HEK293 (cell line): ENCODE measurements at regions not wholly inside any gene's neighbourhood (a gene's known extent, or its start where the extent isn't known, plus 50 kb on each side); places are given as distances from the start of the nearest gene placed in this dataset.

Source experiments
- CTCF ChIA-PET: fragments of 350-600 bp; formaldehyde crosslinking; extraction: SDS; loops from one replicate; lab custom pipeline; 2021; ENCODE audit warnings: antibody characterized with exemption; lab: Yijun Ruan, JAX
- POLR2A ChIA-PET: fragments of 300-600 bp; formaldehyde crosslinking; extraction: SDS; loops from one replicate; lab custom pipeline; 2020; ENCODE audit warnings: antibody characterized with exemption, inconsistent platforms; lab: Yijun Ruan, JAX
- H3K27ac ChIP-seq: fragments of 200-500 bp; sonication (Bioruptor generic); 2 replicates; pipeline ENCODE4 v1.5.1; 2014; ENCODE audit warnings: low read depth, low read length, control low read depth, inconsistent platforms; ENCODE audit errors: extremely low read depth
- H3K36me3 ChIP-seq, 2 experiments: fragments of 200-500 bp in 1 of 2; sonication (Bioruptor generic) in 1 of 2; 1 replicate in 1 of 2; 2 replicates in 1 of 2; pipeline ENCODE4 v1.5.1; 2014 to 2017; ENCODE audit warnings: inconsistent platforms in 2 of 2, low read length in 2 of 2; ENCODE audit not compliant: control insufficient read depth in 2 of 2, insufficient read depth in 1 of 2
- H3K4me1 ChIP-seq: fragments of 200-500 bp; sonication (Bioruptor generic); 2 replicates; pipeline ENCODE4 v1.5.1; 2014; ENCODE audit warnings: mild to moderate bottlenecking, low read length, inconsistent platforms; ENCODE audit not compliant: control insufficient read depth, insufficient read depth
- H3K4me3 ChIP-seq: 2 replicates; pipeline ENCODE4 v1.5.1; 2011; ENCODE audit warnings: low read depth, mild to moderate bottlenecking, control low read depth, low read length, moderate library complexity
- H3K9me3 ChIP-seq: fragments of 200-500 bp; sonication (Bioruptor generic); 2 replicates; pipeline ENCODE4 v1.5.1; 2014; ENCODE audit warnings: low read depth, low read length, inconsistent platforms; ENCODE audit not compliant: control insufficient read depth, insufficient read depth
- BCL6B ChIP-seq: fragments of 450-650 bp; formaldehyde crosslinking; IDR thresholded peaks from 2 replicates; pipeline ENCODE4 v1.5.1; 2017; ENCODE audit warnings: missing biosample characterization, missing genetic modification characterization
- FEZF1 ChIP-seq: fragments of 450-650 bp; formaldehyde crosslinking; IDR thresholded peaks from 2 replicates; pipeline ENCODE4 v1.5.1; 2016; ENCODE audit warnings: missing biosample characterization, missing genetic modification characterization
- HOXC10 ChIP-seq: sonication (generic); formaldehyde crosslinking; IDR thresholded peaks from 2 replicates; pipeline ENCODE4 v1.8.1; 2023; ENCODE audit warnings: mild to moderate bottlenecking, missing genetic modification reagents
- KLF16 ChIP-seq: fragments of 450-650 bp; formaldehyde crosslinking; IDR thresholded peaks from 2 replicates; pipeline ENCODE4 v1.5.1; 2017; ENCODE audit warnings: missing biosample characterization, missing genetic modification characterization
- KLF7 ChIP-seq: fragments of 450-650 bp; formaldehyde crosslinking; IDR thresholded peaks from 2 replicates; pipeline ENCODE4 v1.5.1; 2016; ENCODE audit warnings: missing biosample characterization, missing genetic modification characterization, borderline replicate concordance
- SP2 ChIP-seq: fragments of 450-650 bp; formaldehyde crosslinking; IDR thresholded peaks from 2 replicates; pipeline ENCODE4 v1.5.1; 2016; ENCODE audit warnings: missing biosample characterization, missing genetic modification characterization
- SP7 ChIP-seq: fragments of 450-650 bp; formaldehyde crosslinking; IDR thresholded peaks from 2 replicates; pipeline ENCODE4 v1.5.1; 2016; ENCODE audit warnings: missing biosample characterization, missing genetic modification characterization
- TCF7L2 ChIP-seq: IDR thresholded peaks from 2 replicates; pipeline ENCODE4 v1.6.1; 2011; ENCODE audit warnings: low read depth, mild to moderate bottlenecking, inconsistent platforms, low read length, moderate library complexity, borderline replicate concordance
- ZBTB44 ChIP-seq: fragments of 450-650 bp; IDR thresholded peaks from 2 replicates; pipeline ENCODE4 v1.5.1; 2018; ENCODE audit warnings: missing biosample characterization, mild to moderate bottlenecking, missing genetic modification characterization
- ZNF280D ChIP-seq: fragments of 450-650 bp; formaldehyde crosslinking; IDR thresholded peaks from 2 replicates; pipeline ENCODE4 v1.5.1; 2016; ENCODE audit warnings: missing biosample characterization, missing genetic modification characterization
- ZNF354C ChIP-seq: fragments of 450-650 bp; formaldehyde crosslinking; IDR thresholded peaks from 2 replicates; pipeline ENCODE4 v1.5.1; 2016; ENCODE audit warnings: missing biosample characterization, missing genetic modification characterization, low read depth, borderline replicate concordance
- ZNF521 ChIP-seq: fragments of 450-650 bp; formaldehyde crosslinking; IDR thresholded peaks from 2 replicates; pipeline ENCODE4 v1.5.1; 2017; ENCODE audit warnings: missing biosample characterization, mild to moderate bottlenecking, missing genetic modification characterization
- ZNF623 ChIP-seq: fragments of 450-650 bp; formaldehyde crosslinking; IDR thresholded peaks from 2 replicates; pipeline ENCODE4 v1.5.1; 2016; ENCODE audit warnings: missing biosample characterization, missing genetic modification characterization
- ZNF658 ChIP-seq: fragments of 450-650 bp; formaldehyde crosslinking; IDR thresholded peaks from 2 replicates; pipeline ENCODE4; 2016; ENCODE audit warnings: missing biosample characterization, missing genetic modification characterization
- ZNF664 ChIP-seq: fragments of 450-650 bp; formaldehyde crosslinking; IDR thresholded peaks from 2 replicates; pipeline ENCODE4 v1.5.1; 2016; ENCODE audit warnings: missing biosample characterization, missing genetic modification characterization
- ZNF670 ChIP-seq: fragments of 450-650 bp; formaldehyde crosslinking; IDR thresholded peaks from 2 replicates; pipeline ENCODE4 v1.5.1; 2016; ENCODE audit warnings: missing biosample characterization, missing genetic modification characterization, low read depth
- ZNF677 ChIP-seq: fragments of 450-650 bp; IDR thresholded peaks from 2 replicates; pipeline ENCODE4 v1.5.0; 2018; ENCODE audit warnings: missing biosample characterization, mild to moderate bottlenecking, missing genetic modification characterization, moderate library complexity
- ZSCAN23 ChIP-seq: fragments of 450-650 bp; formaldehyde crosslinking; IDR thresholded peaks from 2 replicates; pipeline ENCODE4 v1.5.1; 2016; ENCODE audit warnings: missing biosample characterization, missing genetic modification characterization

GRCh38 chr1:65049941-65050713 is 83.8 kb upstream of the JAK1 start (continued):
- TF ChIP-seq ZNF280D (tag by site-specific recombination) (no peak), TCF7L2 (no peak), FEZF1 (tag by site-specific recombination) (no peak), ZNF623 (tag by site-specific recombination) (no peak)

- no peaks in the 10 kb centered on the region for H3K9me3 ChIP-seq
- TF ChIP-seq ZNF521 (tag by site-specific recombination), result no peak
- no peak for TF ChIP-seq SP7 (tag by site-specific recombination)
- TF ChIP-seq SP2 (tag by site-specific recombination), result no peak
- TF ChIP-seq ZNF354C (tag by site-specific recombination), result no peak
- TF ChIP-seq ZNF677, result no peak
- no peak for TF ChIP-seq HOXC10 (CRISPR knock-in tag)
- TF ChIP-seq ZBTB44 (tag by site-specific recombination), result no peak
- TF ChIP-seq ZSCAN23 (tag by site-specific recombination), result no peak
- TF ChIP-seq, all 188 proteins: peak for 0
- Histone ChIP-seq H3K4me1 (no peaks in the 10 kb centered on the region), H3K36me3 (peaks cover 0 to 8% of the 10 kb centered on the region in 2 experiments; a peak in 2 of 3 replicates), H3K4me3 (no peak overlapping the region), H3K27ac (no peak overlapping the region)
- POLR2A ChIA-PET, result no interaction called here
- CTCF ChIA-PET, result interaction anchor here (0.7 to 1.0 kb wide), 2 partner anchors 9 to 125 kb away, joined by 3 to 6 read pairs; no protein-coding TSS in a partner anchor
Measured at GRCh38 chr1:65050735-65051134, 84.4 kb upstream of the JAK1 start.

GRCh38 chr1:65054481-65054880 is 88.1 kb upstream of the JAK1 start:
- Histone ChIP-seq H3K36me3 (peaks cover 4 to 34% of the 10 kb centered on the region in 2 experiments; a peak in 2 of 3 replicates), H3K4me1 (no peaks in the 10 kb centered on the region), H3K4me3 (no peak overlapping the region), H3K9me3 (no peaks in the 10 kb centered on the region), H3K27ac (no peak overlapping the region)
- TF ChIP-seq ZNF677, result no peak
- no peak for TF ChIP-seq ZNF670
- ChIA-PET CTCF (interaction anchor here (2.1 kb wide), 1 partner anchor 154 kb away, joined by 5 read pairs; no protein-coding TSS in a partner anchor), POLR2A (no interaction called here)

GRCh38 chr1:65055747-65056146 is 89.4 kb upstream of the JAK1 start:
- CTCF ChIA-PET, result interaction anchor here (2.1 kb wide), 1 partner anchor 153 kb away, joined by 5 read pairs; no protein-coding TSS in a partner anchor
- no peak for TF ChIP-seq BCL6B
- no peak for TF ChIP-seq ZNF658 (tag by site-specific recombination)
- TF ChIP-seq KLF7 (tag by site-specific recombination), result no peak
- TF ChIP-seq ZNF664, result no peak
- no peak for TF ChIP-seq KLF16 (tag by site-specific recombination)

More at GRCh38 chr1:65055747-65056146, 89.4 kb upstream of the JAK1 start:
- POLR2A ChIA-PET, result interaction anchor here (0.5 kb wide), 1 partner anchor 788 kb away, joined by 3 read pairs; no protein-coding TSS in a partner anchor
- H3K9me3 ChIP-seq, result no peaks in the 10 kb centered on the region
- peaks cover 4 to 34% of the 10 kb centered on the region in 2 experiments; a peak in 2 of 3 replicates for H3K36me3 ChIP-seq
- no peak overlapping the region for H3K27ac ChIP-seq
- no peak overlapping the region for H3K4me3 ChIP-seq
- no peaks in the 10 kb centered on the region for H3K4me1 ChIP-seq
